ENCODE measurements at regions not wholly inside any gene's neighbourhood (a gene's known extent, or its start where the extent isn't known, plus 50 kb on each side); places are given as distances from the start of the nearest gene placed in this dataset.

DNA sequence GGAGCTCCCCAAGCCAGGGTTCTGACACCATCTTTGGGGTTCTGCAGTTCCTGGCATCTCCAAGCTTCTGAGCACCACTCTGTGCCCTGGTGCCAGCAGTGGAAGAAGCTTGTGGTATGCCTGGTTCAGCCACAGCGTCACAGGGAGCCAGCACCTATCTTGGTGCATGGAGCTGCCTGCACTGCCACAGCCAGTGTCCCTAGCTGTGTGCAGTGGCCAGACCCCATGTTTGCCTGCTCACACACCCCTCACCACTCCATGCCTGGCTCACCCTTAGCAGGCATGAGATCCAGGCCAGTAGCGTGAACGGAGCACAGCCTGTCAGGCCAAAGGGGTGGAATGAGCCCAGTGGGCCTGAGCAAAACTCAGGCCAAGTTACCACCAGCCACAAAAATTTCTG lies 290.2 kb upstream of the LRATD1 start:
- DNase-seq (no peak), ATAC-seq (no peak)
- TF ChIP-seq, protein P1, sequence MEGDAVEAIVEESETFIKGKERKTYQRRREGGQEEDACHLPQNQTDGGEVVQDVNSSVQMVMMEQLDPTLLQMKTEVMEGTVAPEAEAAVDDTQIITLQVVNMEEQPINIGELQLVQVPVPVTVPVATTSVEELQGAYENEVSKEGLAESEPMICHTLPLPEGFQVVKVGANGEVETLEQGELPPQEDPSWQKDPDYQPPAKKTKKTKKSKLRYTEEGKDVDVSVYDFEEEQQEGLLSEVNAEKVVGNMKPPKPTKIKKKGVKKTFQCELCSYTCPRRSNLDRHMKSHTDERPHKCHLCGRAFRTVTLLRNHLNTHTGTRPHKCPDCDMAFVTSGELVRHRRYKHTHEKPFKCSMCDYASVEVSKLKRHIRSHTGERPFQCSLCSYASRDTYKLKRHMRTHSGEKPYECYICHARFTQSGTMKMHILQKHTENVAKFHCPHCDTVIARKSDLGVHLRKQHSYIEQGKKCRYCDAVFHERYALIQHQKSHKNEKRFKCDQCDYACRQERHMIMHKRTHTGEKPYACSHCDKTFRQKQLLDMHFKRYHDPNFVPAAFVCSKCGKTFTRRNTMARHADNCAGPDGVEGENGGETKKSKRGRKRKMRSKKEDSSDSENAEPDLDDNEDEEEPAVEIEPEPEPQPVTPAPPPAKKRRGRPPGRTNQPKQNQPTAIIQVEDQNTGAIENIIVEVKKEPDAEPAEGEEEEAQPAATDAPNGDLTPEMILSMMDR (IDR thresholded peaks at IDR 0.05): no peak
- H3K4me1 Mint-ChIP-seq: no peaks in the 10 kb centered on the region
- H3K4me3 Mint-ChIP-seq: no peak overlapping the region
- WGBS (ENCODE audit: insufficient coverage): 80% methylated on average over 3 of the region's 3 CpGs
- Histone ChIP-seq H3K27ac (ENCODE audit: low read length) (no peak overlapping the region), H3K4me1 (ENCODE audit: control insufficient read depth, insufficient read depth, low read length) (no peaks in the 10 kb centered on the region), H3K4me3 (ENCODE audit: low read length) (no peak overlapping the region), H3K27me3 (ENCODE audit: control insufficient read depth, insufficient read depth, low read length) (no peaks in the 10 kb centered on the region), H3K36me3 (ENCODE audit: control insufficient read depth, insufficient read depth, low read length) (no peaks in the 10 kb centered on the region), H3K9me3 (ENCODE audit: control insufficient read depth, insufficient read depth, low read length) (no peaks in the 10 kb centered on the region)
- no peaks in the 10 kb centered on the region for H3K36me3 Mint-ChIP-seq
- intact Hi-C loops (cut with micrococcal nuclease): no loop called here
- no peak overlapping the region for H3K27ac Mint-ChIP-seq
- H3K27me3 Mint-ChIP-seq (ENCODE audit: low read depth in 2 of 2): no peaks in the 10 kb centered on the region
- peaks cover 5 to 15% of the 10 kb centered on the region in 2 donors for H3K9me3 Mint-ChIP-seq

DNA sequence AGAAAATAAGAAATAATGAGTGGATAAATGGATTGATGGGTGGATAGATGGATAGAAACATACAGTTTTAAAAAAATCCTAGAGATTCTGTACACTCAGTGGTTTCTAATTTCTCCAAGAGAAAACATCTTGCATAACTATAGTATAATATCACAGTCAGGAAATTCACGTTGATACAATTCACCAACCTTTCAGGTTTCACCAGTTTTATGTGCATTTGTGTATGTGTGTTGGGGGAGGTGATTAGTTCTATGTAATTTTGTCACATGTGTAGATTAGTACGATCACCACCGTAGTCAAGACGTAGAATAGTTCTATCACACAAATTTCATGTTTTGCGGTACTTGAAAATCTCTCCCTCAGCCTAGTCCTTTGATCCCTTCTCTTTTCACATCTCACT lies 288.2 kb upstream of the LRATD1 start:
- DNase-seq: no peak
- H3K4me1 Mint-ChIP-seq: no peaks in the 10 kb centered on the region
- TF ChIP-seq, protein P1 (IDR thresholded peaks at IDR 0.05): no peak
- Histone ChIP-seq H3K27me3 (ENCODE audit: control insufficient read depth, insufficient read depth, low read length) (no peaks in the 10 kb centered on the region), H3K4me3 (ENCODE audit: low read length) (no peak overlapping the region), H3K9me3 (ENCODE audit: control insufficient read depth, insufficient read depth, low read length) (no peaks in the 10 kb centered on the region), H3K27ac (ENCODE audit: low read length) (no peak overlapping the region), H3K36me3 (ENCODE audit: control insufficient read depth, insufficient read depth, low read length) (no peaks in the 10 kb centered on the region), H3K4me1 (ENCODE audit: control insufficient read depth, insufficient read depth, low read length) (no peaks in the 10 kb centered on the region)
- intact Hi-C loops (cut with micrococcal nuclease): no loop called here
- no peak overlapping the region for H3K4me3 Mint-ChIP-seq
- peaks cover 8 to 19% of the 10 kb centered on the region in 2 donors for H3K9me3 Mint-ChIP-seq
- 97% methylated on average over 4 of the region's 5 CpGs for WGBS (ENCODE audit: insufficient coverage)
- no peak overlapping the region for H3K27ac Mint-ChIP-seq
- no peaks in the 10 kb centered on the region for H3K36me3 Mint-ChIP-seq
- no peak for ATAC-seq
- H3K27me3 Mint-ChIP-seq (ENCODE audit: low read depth in 2 of 2): no peaks in the 10 kb centered on the region

DNA sequence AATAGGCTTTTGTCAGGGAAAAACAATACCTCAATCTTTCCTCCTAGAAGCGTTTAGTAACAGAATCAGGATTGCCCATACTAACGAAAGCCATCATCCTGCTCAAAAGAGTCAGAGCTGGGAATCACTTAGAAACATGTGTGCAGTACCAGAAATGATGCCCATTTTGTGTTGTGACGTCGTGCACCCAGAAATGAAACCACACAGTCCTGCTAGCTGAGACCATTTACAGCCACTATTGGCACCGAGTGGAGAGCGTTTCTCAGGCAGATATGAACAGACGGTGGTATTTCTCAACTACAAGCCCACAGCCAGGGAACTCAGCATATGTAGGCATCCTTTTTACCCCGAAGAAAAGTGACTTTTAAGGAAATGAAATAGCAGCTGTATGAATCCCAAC lies 284.3 kb upstream of the LRATD1 start:
- DNase-seq (no peak), ATAC-seq (no peak)
- Histone ChIP-seq H3K27me3 (ENCODE audit: control insufficient read depth, insufficient read depth, low read length) (no peaks in the 10 kb centered on the region), H3K27ac (ENCODE audit: low read length) (no peak overlapping the region), H3K36me3 (ENCODE audit: control insufficient read depth, insufficient read depth, low read length) (no peaks in the 10 kb centered on the region), H3K9me3 (ENCODE audit: control insufficient read depth, insufficient read depth, low read length) (no peaks in the 10 kb centered on the region), H3K4me3 (ENCODE audit: low read length) (no peak overlapping the region), H3K4me1 (ENCODE audit: control insufficient read depth, insufficient read depth, low read length) (no peaks in the 10 kb centered on the region)
- no peaks in the 10 kb centered on the region for H3K36me3 Mint-ChIP-seq
- no peak overlapping the region for H3K4me3 Mint-ChIP-seq
- H3K27me3 Mint-ChIP-seq (ENCODE audit: low read depth in 2 of 2): no peaks in the 10 kb centered on the region
- intact Hi-C loops (cut with micrococcal nuclease): no loop called here
- TF ChIP-seq, protein P1 (IDR thresholded peaks at IDR 0.05): no peak
- no peak overlapping the region for H3K27ac Mint-ChIP-seq
- peaks cover 15 to 23% of the 10 kb centered on the region in 2 donors for H3K9me3 Mint-ChIP-seq
- 82% methylated on average over 8 of the region's 8 CpGs for WGBS (ENCODE audit: insufficient coverage)
- H3K4me1 Mint-ChIP-seq: no peaks in the 10 kb centered on the region

DNA sequence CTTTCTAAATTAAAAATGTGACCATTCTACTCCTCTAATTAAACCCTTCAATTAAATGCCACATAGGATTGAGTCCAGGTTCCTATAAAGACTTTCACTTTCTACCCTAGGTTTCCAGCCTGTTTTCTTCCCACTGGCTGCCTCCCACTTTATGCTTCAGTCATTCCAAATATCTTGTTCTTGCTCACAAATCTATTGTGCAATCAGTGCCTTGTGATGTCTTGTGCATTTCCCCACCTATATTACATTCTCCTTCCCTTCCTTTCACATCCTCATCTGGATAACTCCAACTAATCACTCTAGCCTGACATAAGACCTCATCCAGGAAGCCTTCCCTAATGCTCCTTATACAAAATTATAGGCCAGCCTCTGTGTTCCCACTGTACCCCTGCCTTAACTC lies 281.7 kb upstream of the LRATD1 start:
- H3K9me3 Mint-ChIP-seq: peaks cover 15 to 22% of the 10 kb centered on the region in 2 donors
- H3K27me3 Mint-ChIP-seq (ENCODE audit: low read depth in 2 of 2): no peaks in the 10 kb centered on the region
- no peak overlapping the region for H3K4me3 ChIP-seq (ENCODE audit: low read length)
- no peaks in the 10 kb centered on the region for H3K36me3 Mint-ChIP-seq
- TF ChIP-seq, protein P1 (IDR thresholded peaks at IDR 0.05): no peak
- intact Hi-C loops (cut with micrococcal nuclease): no loop called here
- H3K27ac ChIP-seq (ENCODE audit: low read length): no peak overlapping the region
- no peaks in the 10 kb centered on the region for H3K9me3 ChIP-seq (ENCODE audit: control insufficient read depth, insufficient read depth, low read length)
- no peak overlapping the region for H3K4me3 Mint-ChIP-seq
- no peak for DNase-seq
- H3K36me3 ChIP-seq (ENCODE audit: control insufficient read depth, insufficient read depth, low read length): no peaks in the 10 kb centered on the region
- H3K27me3 ChIP-seq (ENCODE audit: control insufficient read depth, insufficient read depth, low read length): no peaks in the 10 kb centered on the region
- no peak for ATAC-seq
- H3K4me1 ChIP-seq (ENCODE audit: control insufficient read depth, insufficient read depth, low read length): no peaks in the 10 kb centered on the region
- no peak overlapping the region for H3K27ac Mint-ChIP-seq
- H3K4me1 Mint-ChIP-seq: no peaks in the 10 kb centered on the region

Measured in natural killer cell (primary cell).